GM23338 (cell line): ENCODE measurements at regions not wholly inside any gene's neighbourhood (a gene's known extent, or its start where the extent isn't known, plus 50 kb on each side); places are given as distances from the start of the nearest gene placed in this dataset.

ENCODE experiments used
- CREB1 ChIP-seq: fragments of 250-450 bp; sonication (Bioruptor Pico); IDR thresholded peaks from 2 replicates; pipeline ENCODE4 v1.5.0; 2020; ENCODE audit warnings: low read depth, mild to moderate bottlenecking, moderate library complexity
- EZH2 ChIP-seq: fragments of 200-600 bp; sonication (generic); IDR thresholded peaks from one replicate; pipeline ENCODE4 v1.8.0; 2017; ENCODE audit warnings: antibody characterized with exemption, mild to moderate bottlenecking, low read depth; ENCODE audit not compliant: unreplicated experiment
- EZH2phosphoT487 ChIP-seq: fragments of 200-600 bp; sonication (generic); IDR thresholded peaks from one replicate; pipeline ENCODE4 v1.8.1; 2018; ENCODE audit warnings: antibody characterized with exemption; ENCODE audit not compliant: unreplicated experiment
- JUNB ChIP-seq: IDR thresholded peaks from one replicate; pipeline ENCODE4 v1.6.1; 2016; ENCODE audit warnings: antibody characterized with exemption; ENCODE audit not compliant: unreplicated experiment
- POLR2AphosphoS5 ChIP-seq: IDR thresholded peaks from 2 replicates; pipeline ENCODE4 v1.6.1; 2016; ENCODE audit warnings: antibody characterized with exemption, low read depth
- TF ChIP-seq, protein P1 (sequence below), 2 experiments: fragments of 200-600 bp in 1 of 2; sonication (generic) in 1 of 2; conservative IDR thresholded peaks; 2 replicates each; pipeline versions ENCODE4 v1.5.1 to v1.6.1; 2016 to 2017; ENCODE audit warnings: antibody characterized with exemption in 2 of 2, low read depth in 2 of 2, mild to moderate bottlenecking in 2 of 2, moderate library complexity in 1 of 2

GRCh38 chr5:40412771-40413170 is 266.9 kb upstream of the PTGER4 start:
- no peak for TF ChIP-seq EZH2phosphoT487
- no peak for TF ChIP-seq JUNB
- TF ChIP-seq POLR2AphosphoS5 = no peak
- TF ChIP-seq EZH2 = no peak
- TF ChIP-seq, protein P1, sequence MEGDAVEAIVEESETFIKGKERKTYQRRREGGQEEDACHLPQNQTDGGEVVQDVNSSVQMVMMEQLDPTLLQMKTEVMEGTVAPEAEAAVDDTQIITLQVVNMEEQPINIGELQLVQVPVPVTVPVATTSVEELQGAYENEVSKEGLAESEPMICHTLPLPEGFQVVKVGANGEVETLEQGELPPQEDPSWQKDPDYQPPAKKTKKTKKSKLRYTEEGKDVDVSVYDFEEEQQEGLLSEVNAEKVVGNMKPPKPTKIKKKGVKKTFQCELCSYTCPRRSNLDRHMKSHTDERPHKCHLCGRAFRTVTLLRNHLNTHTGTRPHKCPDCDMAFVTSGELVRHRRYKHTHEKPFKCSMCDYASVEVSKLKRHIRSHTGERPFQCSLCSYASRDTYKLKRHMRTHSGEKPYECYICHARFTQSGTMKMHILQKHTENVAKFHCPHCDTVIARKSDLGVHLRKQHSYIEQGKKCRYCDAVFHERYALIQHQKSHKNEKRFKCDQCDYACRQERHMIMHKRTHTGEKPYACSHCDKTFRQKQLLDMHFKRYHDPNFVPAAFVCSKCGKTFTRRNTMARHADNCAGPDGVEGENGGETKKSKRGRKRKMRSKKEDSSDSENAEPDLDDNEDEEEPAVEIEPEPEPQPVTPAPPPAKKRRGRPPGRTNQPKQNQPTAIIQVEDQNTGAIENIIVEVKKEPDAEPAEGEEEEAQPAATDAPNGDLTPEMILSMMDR (conservative IDR thresholded peaks at IDR 0.05; ENCODE audit: low read depth in 2 of 2) = no peak
- no peak for TF ChIP-seq CREB1
